SK-N-SH (cell line): ENCODE measurements at regions not wholly inside any gene's neighbourhood (a gene's known extent, or its start where the extent isn't known, plus 50 kb on each side); places are given as distances from the start of the nearest gene placed in this dataset.

Experiments
- CTCF ChIA-PET: fragments of 300-600, 350-600 bp; formaldehyde crosslinking; extraction: SDS; loops from one replicate; lab custom pipeline; 2021; lab: Yijun Ruan, JAX
- POLR2A ChIA-PET: fragments of 350-600 bp; sonication (Branson Sonifier 250); formaldehyde crosslinking; extraction: SDS; loops from one replicate; lab custom pipeline; 2020; ENCODE audit warnings: antibody characterized with exemption, inconsistent platforms; lab: Yijun Ruan, JAX
- DNase-seq: peaks from one replicate; pipeline ENCODE4 v3.0.0; 2012
- H2AFZ ChIP-seq: fragments of 200-600 bp; sonication (generic); 2 replicates; pipeline ENCODE4 v1.8.1; 2016; ENCODE audit warnings: antibody characterized with exemption, mild to moderate bottlenecking, low read depth
- H3F3A ChIP-seq: fragments of 200-600 bp; sonication (generic); replicated peaks from 2 replicates; pipeline ENCODE3; 2016; ENCODE audit warnings: antibody characterized with exemption, mild to moderate bottlenecking; ENCODE audit not compliant: insufficient read depth
- H3K27ac ChIP-seq, 2 experiments: fragments of 200-500 bp in 1 of 2; fragments of 200-600 bp in 1 of 2; sonication (Bioruptor generic) in 1 of 2; sonication (generic), shearing (Covaris generic) in 1 of 2; 2 replicates each; pipeline versions ENCODE4 v1.5.1 to v1.6.1; 2014 to 2016; ENCODE audit warnings: low read depth in 2 of 2, inconsistent platforms in 1 of 2, low read length in 1 of 2, mild to moderate bottlenecking in 1 of 2, mixed read lengths in 1 of 2
- H3K27me3 ChIP-seq: fragments of 200-600 bp; sonication (generic), shearing (Covaris generic); 2 replicates; pipeline ENCODE4 v1.6.1; 2016; ENCODE audit warnings: mixed run types; ENCODE audit not compliant: insufficient read depth
- H3K36me3 ChIP-seq, 2 experiments: fragments of 200-500 bp in 1 of 2; fragments of 200-600 bp in 1 of 2; sonication (Bioruptor generic) in 1 of 2; sonication (generic) in 1 of 2; replicated peaks in 1 of 2; 2 replicates each; pipeline versions ENCODE3 to v1.5.1; 2014 to 2016; ENCODE audit warnings: low read length in 1 of 2, mild to moderate bottlenecking in 1 of 2; ENCODE audit not compliant: insufficient read depth in 2 of 2, control insufficient read depth in 1 of 2
- H3K4me1 ChIP-seq, 2 experiments: fragments of 200-500 bp in 1 of 2; fragments of 200-600 bp in 1 of 2; sonication (Bioruptor generic) in 1 of 2; sonication (generic), shearing (Covaris generic) in 1 of 2; 2 replicates each; pipeline versions ENCODE4 v1.5.1 to v1.6.1; 2014 to 2016; ENCODE audit warnings: low read depth in 1 of 2, low read length in 1 of 2, mixed run types in 1 of 2; ENCODE audit not compliant: insufficient read depth in 2 of 2, control insufficient read depth in 1 of 2
- H3K4me2 ChIP-seq: fragments of 200-600 bp; sonication (generic), shearing (Covaris generic); 2 replicates; pipeline ENCODE4 v1.6.1; 2017; ENCODE audit warnings: mixed run types
- H3K4me3 ChIP-seq, 2 experiments: fragments of 200-500 bp in 1 of 2; fragments of 200-600 bp in 1 of 2; sonication (Bioruptor generic) in 1 of 2; sonication (generic), shearing (Covaris generic) in 1 of 2; 2 replicates each; pipeline versions ENCODE4 v1.5.1 to v1.8.1; 2014 to 2016; ENCODE audit warnings: low read depth in 2 of 2, inconsistent platforms in 1 of 2, low read length in 1 of 2, mild to moderate bottlenecking in 1 of 2, mixed read lengths in 1 of 2, moderate library complexity in 1 of 2
- H3K79me2 ChIP-seq: fragments of 200-600 bp; sonication (generic); 2 replicates; pipeline ENCODE4 v1.8.1; 2017; ENCODE audit warnings: mild to moderate bottlenecking; ENCODE audit not compliant: insufficient read depth
- H3K9ac ChIP-seq: fragments of 200-600 bp; sonication (generic); 2 replicates; pipeline ENCODE4 v1.6.1; 2017; ENCODE audit warnings: mixed run types
- H3K9me2 ChIP-seq: fragments of 200-600 bp; sonication (generic); 2 replicates; pipeline ENCODE4 v1.6.1; 2017; ENCODE audit warnings: mixed run types
- H3K9me3 ChIP-seq: fragments of 200-600 bp; sonication (generic); 2 replicates; pipeline ENCODE4 v1.6.1; 2017; ENCODE audit warnings: mixed run types, mild to moderate bottlenecking, moderate library complexity
- H4K20me1 ChIP-seq: fragments of 200-600 bp; sonication (generic); 2 replicates; pipeline ENCODE4 v1.6.1; 2017; ENCODE audit warnings: mild to moderate bottlenecking, mixed run types; ENCODE audit not compliant: insufficient read depth
- CHD2 ChIP-seq: fragments of 150-350 bp; IDR thresholded peaks from 2 replicates; pipeline ENCODE4 v1.6.1; 2018; ENCODE audit warnings: low read length; ENCODE audit not compliant: partially characterized antibody
- EP300 ChIP-seq, 2 experiments: IDR thresholded peaks; 2 replicates each; pipeline versions ENCODE4 v1.4.0 to v1.6.1; 2012; ENCODE audit warnings: borderline replicate concordance in 1 of 2, low read depth in 1 of 2, low read length in 1 of 2
- EZH2phosphoT487 ChIP-seq: fragments of 200-600 bp; sonication (generic); IDR thresholded peaks from 2 replicates; pipeline ENCODE4 v1.6.1; 2017; ENCODE audit warnings: low read depth, mixed run types, mild to moderate bottlenecking, antibody characterized with exemption, moderate library complexity, borderline replicate concordance
- FOXM1 ChIP-seq: IDR thresholded peaks from 2 replicates; pipeline ENCODE4 v1.4.0; 2012; ENCODE audit warnings: low read depth, mild to moderate bottlenecking
- GATA2 ChIP-seq: sonication (generic); formaldehyde crosslinking; IDR thresholded peaks from 2 replicates; pipeline ENCODE4 v1.5.0; 2020; ENCODE audit warnings: mild to moderate bottlenecking, missing genetic modification reagents
- PBX3 ChIP-seq: IDR thresholded peaks from 2 replicates; pipeline ENCODE4; 2012
- POLR2AphosphoS5 ChIP-seq: IDR thresholded peaks from 2 replicates; pipeline ENCODE4 v1.6.1; 2012; ENCODE audit warnings: low read depth, low read length
- REST ChIP-seq: IDR thresholded peaks from 2 replicates; pipeline ENCODE4 v1.6.1; 2012; ENCODE audit warnings: mild to moderate bottlenecking, low read depth, low read length, moderate library complexity
- TEAD4 ChIP-seq: IDR thresholded peaks from 2 replicates; pipeline ENCODE4 v1.4.0; 2012; ENCODE audit warnings: mild to moderate bottlenecking, borderline replicate concordance; ENCODE audit not compliant: insufficient read depth
- USF1 ChIP-seq: IDR thresholded peaks from 2 replicates; pipeline ENCODE4 v1.4.0; 2012; ENCODE audit warnings: low read depth, borderline replicate concordance
- YY1 ChIP-seq: IDR thresholded peaks from 2 replicates; pipeline ENCODE4 v1.4.0; 2012; ENCODE audit warnings: low read depth, mild to moderate bottlenecking
- ZBTB33 ChIP-seq: IDR thresholded peaks from 2 replicates; pipeline ENCODE4 v1.4.0; 2012; ENCODE audit warnings: low read depth, borderline replicate concordance
- WGBS: methylation state at CpG from one replicate; pipeline ENCODE4 v1.1.6; 2017; ENCODE audit warnings: low lambda C conversion rate; 5-methylcytosine and 5-hydroxymethylcytosine counted together

GRCh38 chr16:62585041-62585545 is 548.9 kb upstream of the CDH8 start:
- H3K4me1 ChIP-seq: no peaks in the 10 kb centered on the region
- H3K9me3 ChIP-seq: no peaks in the 10 kb centered on the region
- no peak overlapping the region for H2AFZ ChIP-seq
- no peak overlapping the region for H3K9ac ChIP-seq
- H3F3A ChIP-seq: no peaks in the 10 kb centered on the region
- no peaks in the 10 kb centered on the region for H3K79me2 ChIP-seq
- DNase-seq: no peak
- H3K36me3 ChIP-seq: no peaks in the 10 kb centered on the region
- H4K20me1 ChIP-seq: no peaks in the 10 kb centered on the region
- H3K9me2 ChIP-seq: no peaks in the 10 kb centered on the region
- CTCF ChIA-PET: interaction anchor here (1.2 kb wide), 1 partner anchor 10 kb away, joined by 3 read pairs; no protein-coding TSS in a partner anchor
- no peak overlapping the region for H3K27ac ChIP-seq
- TF ChIP-seq ZBTB33 (no peak), TEAD4 (no peak), REST (no peak), CHD2 (no peak), USF1 (no peak), POLR2AphosphoS5 (no peak), FOXM1 (no peak)
- TF ChIP-seq, all 33 proteins: peak for 0
- WGBS: 32% methylated on average over 2 of the region's 2 CpGs
- no peak overlapping the region for H3K4me2 ChIP-seq
- H3K27me3 ChIP-seq: no peaks in the 10 kb centered on the region
- H3K4me3 ChIP-seq: no peak overlapping the region
- POLR2A ChIA-PET: no interaction called here

- no peaks in the 10 kb centered on the region for H4K20me1 ChIP-seq
- WGBS: 24% methylated on average over 2 of the region's 2 CpGs
- POLR2A ChIA-PET: no interaction called here
- H3K27ac ChIP-seq: no peak overlapping the region
- no peak overlapping the region for H3K4me2 ChIP-seq
- H3K27me3 ChIP-seq: no peaks in the 10 kb centered on the region
- no peak overlapping the region for H3K4me3 ChIP-seq
- H3K9me2 ChIP-seq: no peaks in the 10 kb centered on the region
- DNase-seq: peak; percentile 21
- H3K79me2 ChIP-seq: no peaks in the 10 kb centered on the region
- no peak overlapping the region for H3K9ac ChIP-seq
- H3K4me1 ChIP-seq: no peaks in the 10 kb centered on the region
- CTCF ChIA-PET: interaction anchor here (0.8 to 1.1 kb wide), 3 partner anchors 8 to 22 kb away, joined by 3 to 4 read pairs (median 3); no protein-coding TSS in a partner anchor
- H2AFZ ChIP-seq: no peak overlapping the region
- no peaks in the 10 kb centered on the region for H3K36me3 ChIP-seq
- no peaks in the 10 kb centered on the region for H3F3A ChIP-seq
- H3K9me3 ChIP-seq: no peaks in the 10 kb centered on the region
- no peak for TF ChIP-seq EZH2phosphoT487
- TF ChIP-seq EP300 (IDR thresholded peaks at IDR 0.05; ENCODE audit: borderline replicate concordance in 1 of 2, low read depth in 1 of 2, low read length in 1 of 2): peak in 1 of 2 experiments; percentile 50; a peak in 2 of 4 replicates
- TF ChIP-seq YY1: no peak
- TF ChIP-seq PBX3: no peak
- 0 out of 2 replicates have a peak, but pooled peaks have one; percentile 46 for TF ChIP-seq GATA2 (CRISPR knock-in tag)
These were observed 547.2 kb upstream of the CDH8 start for GRCh38 chr16:62583414-62583813.
